ENCODE measurements at regions not wholly inside any gene's neighbourhood (a gene's known extent, or its start where the extent isn't known, plus 50 kb on each side); places are given as distances from the start of the nearest gene placed in this dataset.

DNA sequence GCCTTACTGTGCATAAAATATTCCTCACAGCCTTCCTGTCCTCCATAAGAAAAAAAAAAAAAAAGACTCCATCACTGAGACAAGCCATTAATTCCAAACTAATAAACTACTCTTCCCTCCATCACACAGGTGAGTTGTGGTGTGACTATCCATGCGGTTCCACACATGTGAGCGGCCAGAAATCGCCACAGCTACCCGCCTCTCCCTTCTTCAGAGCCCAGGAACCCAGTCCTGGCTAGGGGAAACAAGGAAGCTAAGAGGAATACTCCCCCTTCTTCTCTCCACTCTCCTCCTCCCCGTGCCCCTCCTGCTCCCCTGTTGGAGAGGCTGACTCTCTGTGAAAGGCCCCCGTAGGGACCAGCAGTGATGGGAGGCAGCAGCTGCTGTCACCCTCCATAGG lies 128.6 kb upstream of the ARID1B start:
- no peak for DNase-seq (ENCODE audit: low spot score)

DNA sequence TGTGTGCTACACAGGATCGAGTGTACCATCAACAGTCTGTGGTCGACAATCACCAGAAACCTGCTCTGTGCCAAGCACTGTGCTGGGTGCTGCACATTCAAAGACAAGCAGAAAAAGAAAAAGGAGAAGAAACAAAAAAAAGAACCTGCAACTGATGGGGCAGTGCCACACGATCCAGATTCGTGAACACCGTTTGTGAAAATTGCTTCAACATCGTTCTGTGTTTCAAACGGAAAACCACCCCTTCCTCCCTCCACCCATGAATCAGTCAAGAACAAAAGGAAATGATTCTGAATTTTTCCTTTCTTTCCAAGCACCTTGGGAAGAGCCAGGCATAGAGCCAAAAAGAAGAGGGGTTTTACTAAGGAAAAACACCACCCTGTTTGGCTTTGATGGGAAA lies 129.2 kb upstream of the ARID1B start:
- DNase-seq (ENCODE audit: low spot score) = no peak

DNA sequence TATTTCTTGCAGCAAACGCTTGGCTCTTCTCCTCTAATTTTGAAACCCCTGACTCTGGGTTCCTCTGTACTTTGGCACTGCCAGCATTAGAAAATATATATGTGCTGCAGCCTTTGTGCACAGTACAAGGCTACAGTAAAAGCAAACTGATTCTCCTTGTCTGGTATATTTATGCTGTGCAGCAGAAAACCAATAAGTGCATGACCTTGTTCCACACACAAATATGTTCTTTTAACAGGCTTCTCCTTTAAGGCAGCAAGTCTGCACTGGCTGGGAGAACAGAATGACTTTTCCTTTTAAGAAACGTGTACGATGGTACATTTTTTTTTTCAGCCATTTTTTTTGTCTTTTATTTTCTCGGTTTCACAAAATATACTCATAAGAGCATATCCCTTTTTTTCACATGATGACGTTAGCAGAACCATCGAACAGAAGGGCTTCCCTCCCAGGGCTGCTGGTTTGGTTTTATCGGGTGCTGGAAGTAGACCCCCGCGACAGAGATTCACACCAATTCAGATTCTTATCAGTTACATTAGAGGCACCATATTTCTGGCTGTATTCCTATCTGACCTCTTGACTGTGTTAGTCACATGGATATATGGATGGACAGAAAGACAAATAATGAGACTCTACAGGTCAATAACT lies 129.9 kb upstream of the ARID1B start:
- no peak for DNase-seq (ENCODE audit: low spot score)

DNA sequence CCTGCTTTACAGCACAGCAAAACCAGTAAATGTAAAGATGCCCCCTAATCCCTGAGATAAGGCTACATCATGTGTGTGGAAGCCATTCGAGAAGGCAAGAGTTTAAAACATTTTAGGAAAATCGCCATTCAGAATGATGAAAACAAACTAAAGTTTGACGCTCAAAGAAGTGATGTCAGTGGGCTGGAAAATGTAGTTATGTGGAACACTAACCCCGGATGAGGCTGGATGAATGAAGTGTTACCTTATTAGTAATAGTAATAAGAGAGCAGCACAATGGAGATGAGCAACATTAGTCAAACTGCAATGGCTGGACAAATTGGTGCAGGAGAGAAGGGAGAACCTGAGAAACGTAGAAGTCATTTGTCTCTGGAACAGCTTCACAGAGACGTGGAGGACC lies 130.7 kb upstream of the ARID1B start:
- no peak for DNase-seq (ENCODE audit: low spot score)

DNA sequence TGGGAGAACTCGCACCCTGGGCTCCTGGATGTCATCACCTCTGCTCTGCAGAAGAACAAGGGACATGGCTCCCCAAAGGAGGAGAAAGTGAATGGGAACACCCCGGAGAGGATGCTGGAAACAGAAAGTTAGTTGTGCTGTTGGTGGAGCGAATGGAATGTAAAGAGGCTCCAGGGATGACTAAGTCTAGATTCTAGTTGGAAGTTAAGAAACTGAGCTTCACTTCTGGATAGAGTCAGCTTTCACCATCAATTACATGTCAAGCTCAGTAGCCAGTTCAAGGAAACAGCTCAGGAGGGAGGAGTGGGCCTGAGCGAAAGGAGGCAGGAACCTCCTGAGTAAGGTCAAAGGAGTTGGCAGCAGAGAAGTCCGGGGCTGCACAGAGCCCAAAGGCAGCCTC lies 132.1 kb upstream of the ARID1B start:
- DNase-seq (ENCODE audit: low spot score) = peak; percentile 29

DNA sequence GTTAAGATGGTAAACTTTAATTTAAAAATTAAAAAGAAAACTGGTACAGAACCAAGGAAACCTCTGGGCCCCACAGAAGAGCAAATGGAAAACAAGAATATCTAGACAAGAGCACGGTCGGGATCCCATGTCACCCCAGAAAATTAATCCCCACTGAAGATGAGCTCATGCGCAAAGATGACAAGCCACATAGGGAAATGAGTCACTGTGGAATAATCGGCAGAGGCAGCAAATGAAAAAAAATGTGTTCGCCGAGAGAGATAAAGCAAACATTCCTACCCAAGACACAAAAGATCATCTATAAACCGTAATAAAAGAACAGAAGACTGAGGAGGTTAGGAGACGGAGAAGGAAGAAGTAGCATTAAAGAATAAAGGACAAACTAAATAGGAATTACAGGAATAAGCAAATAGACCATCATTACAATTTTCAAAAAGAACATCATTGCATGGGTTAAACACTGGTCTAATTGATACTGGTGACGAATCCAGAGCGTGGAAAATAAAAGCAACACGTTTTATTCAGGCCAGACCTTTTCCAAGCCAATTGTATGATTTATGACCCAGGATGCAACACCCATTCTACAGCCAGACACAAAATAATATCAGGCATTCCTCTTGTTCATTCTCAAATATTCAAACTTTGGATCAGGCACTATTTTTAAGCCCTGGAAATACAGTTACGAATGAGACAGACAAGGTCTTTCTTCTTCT lies 138.0 kb upstream of the ARID1B start:
- DNase-seq (ENCODE audit: low spot score) = no peak

DNA sequence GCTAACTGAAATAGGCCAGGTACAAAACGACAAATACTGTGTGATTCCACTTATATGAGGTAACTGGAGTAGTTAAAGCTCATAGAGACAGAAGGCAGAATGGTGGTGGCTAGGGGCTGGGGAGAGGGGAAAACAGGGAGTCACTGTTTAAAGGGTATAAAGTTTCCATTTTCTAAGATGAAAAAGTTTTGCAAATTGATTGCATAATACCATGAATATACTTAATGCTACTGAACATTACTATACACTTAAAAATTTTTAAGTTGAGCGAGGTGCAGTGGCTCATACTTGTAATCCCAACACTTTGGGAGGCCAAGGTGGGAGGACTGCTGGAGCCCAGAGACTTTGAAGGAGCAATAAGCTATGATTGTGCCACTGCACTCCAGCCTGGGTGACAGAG lies 138.6 kb upstream of the ARID1B start:
- no peak for DNase-seq (ENCODE audit: low spot score)

DNA sequence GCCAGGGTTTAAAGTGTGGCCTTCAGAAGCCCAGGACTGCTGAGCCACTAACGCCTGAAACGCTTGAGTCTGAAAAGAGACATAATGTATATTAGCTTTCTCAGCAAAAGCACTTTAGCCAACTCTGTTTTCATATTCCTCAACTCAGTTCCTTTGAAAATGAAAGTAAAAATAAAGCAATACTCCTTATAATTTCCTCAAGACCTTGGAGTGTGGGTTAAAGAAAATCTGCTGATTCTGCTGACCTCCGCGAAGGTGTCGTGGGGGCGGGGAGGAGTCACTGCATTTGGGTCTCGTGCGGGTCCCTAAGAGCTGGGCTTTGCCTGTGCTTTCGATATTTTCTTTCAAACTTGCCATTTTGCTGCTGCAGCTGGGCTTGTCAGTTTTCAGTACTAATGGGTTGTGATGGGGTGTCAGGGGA lies 142.2 kb upstream of the ARID1B start:
- DNase-seq (ENCODE audit: low spot score) = no peak

DNA sequence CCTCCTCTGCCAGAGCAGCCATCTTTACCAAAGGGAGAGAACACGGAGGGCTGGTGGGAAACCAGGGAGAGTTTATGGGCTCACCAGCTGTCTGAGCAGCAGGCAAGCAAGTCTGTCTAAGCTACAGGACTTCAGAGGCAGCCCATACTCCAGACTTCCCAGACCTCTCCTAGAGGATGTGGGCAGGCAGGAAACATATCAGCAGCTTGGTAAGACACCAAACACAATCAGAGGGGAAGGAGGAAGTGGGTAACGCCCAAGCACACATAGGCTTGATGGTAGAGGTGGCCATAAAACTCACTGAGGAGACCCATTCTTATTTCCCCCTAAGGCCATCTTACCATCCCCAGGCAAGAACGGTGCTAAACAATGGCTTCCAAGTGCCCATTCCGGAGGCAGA lies 143.1 kb upstream of the ARID1B start:
- DNase-seq (ENCODE audit: low spot score) = no peak

DNA sequence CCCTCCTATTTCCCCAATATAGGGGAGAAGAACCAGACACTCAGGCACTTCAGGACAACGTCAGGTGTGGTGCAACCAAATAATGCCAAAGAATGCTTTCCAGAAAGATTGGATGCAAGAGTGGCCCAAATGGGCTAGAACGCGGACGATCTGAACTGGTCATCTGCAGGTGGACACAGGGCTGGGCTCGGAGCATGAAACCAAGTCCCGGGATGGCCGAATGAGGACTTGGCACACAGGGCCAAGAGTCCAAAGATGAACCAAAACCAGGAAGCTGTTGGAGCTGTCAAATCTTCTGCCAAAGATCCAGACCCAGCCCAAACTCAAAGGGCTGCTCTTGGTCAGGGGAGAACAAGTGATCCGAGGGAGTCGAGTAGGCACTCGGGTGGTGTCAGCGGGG lies 143.9 kb upstream of the ARID1B start:
- DNase-seq (ENCODE audit: low spot score) = no peak

DNA sequence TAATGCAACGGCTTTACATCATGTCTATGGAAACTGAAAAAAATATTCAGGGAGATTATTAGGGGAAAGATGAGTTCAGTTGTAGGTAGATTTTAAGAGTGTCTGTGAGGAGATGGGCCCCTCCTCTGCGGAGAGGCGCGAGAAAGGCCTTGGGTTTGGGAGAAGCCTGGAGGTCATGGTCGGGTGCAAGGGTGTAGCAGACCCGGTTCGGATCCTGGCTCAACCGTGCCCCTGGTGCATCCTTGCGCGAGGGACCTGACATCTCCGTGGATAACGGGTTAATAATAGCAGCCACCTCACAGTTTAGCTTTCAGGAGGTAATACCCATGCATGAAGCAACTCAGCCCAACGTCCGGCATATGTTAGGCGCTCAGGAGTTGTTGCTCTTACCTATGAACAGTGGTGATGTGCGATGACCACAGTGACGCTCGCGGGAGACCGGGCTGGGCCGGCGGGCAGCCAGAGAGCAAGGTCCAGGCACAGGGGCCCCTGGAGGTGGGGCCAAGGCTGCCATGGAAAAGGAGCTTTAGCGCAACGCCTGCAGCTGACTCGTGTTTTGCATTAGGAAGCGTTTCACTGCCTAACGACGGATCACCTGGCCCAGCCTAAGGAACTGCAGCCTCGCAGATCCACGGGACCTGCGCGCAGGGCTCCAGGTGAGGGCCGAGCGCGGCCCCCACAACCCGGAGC lies 146.4 kb upstream of the ARID1B start:
- DNase-seq (ENCODE audit: low spot score) = no peak

DNA sequence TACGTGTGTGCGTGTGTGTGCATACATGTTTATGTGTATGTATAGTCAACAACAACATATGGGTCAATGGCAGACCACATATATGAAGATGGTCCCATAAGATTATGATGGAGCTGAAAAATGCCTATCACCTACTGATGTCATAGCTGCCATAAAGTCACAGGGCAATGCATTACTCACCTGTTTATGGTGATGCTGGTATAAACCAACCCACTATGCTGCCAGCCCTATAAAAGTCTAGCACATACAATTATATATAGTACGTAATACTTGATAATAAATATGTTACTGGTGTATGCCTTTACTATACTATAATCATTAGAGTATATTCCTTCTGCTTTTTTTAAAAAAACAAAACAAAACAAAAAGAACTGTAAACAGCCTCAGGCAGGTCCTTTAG lies 148.4 kb upstream of the ARID1B start:
- no peak for DNase-seq (ENCODE audit: low spot score)

DNA sequence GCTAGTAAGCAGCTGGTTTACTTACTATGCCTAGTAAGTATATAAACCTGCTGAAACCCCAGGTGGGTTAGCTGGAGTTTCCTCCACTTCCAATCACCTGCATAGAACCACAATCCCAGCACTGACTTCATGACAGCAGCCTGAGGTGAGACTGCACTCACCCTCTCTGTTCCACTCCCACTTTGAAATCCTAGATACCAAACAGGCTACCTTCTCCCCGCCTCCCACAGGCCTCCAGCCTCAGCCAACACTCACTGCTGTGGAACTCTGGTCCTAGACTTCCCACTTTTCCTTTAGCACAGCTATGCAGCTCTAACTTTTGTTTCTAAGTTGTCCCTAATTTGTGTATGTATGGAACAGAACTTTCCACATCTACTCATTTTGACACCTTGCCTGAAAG lies 149.7 kb upstream of the ARID1B start:
- DNase-seq (ENCODE audit: low spot score) = no peak

DNA sequence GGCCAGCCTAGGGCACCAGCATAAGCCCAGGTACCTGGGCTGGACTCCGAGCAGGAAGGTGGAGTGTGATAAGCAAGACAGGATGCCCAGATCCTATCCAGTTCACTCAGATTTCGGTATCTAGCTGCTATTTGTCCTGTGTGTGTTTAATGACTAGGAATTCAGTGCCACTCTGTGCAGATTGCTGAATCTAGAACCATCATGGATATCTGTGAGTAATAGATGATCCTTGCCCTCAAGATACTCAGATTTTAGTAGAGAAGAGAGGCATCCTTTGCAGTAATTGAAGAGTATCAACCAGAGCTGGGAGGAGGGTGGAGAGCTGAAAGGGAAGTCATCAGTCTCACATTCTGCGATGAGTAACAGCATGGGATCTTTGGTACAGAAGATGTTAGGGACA lies 155.0 kb upstream of the ARID1B start:
- no peak for DNase-seq (ENCODE audit: low spot score)

DNA sequence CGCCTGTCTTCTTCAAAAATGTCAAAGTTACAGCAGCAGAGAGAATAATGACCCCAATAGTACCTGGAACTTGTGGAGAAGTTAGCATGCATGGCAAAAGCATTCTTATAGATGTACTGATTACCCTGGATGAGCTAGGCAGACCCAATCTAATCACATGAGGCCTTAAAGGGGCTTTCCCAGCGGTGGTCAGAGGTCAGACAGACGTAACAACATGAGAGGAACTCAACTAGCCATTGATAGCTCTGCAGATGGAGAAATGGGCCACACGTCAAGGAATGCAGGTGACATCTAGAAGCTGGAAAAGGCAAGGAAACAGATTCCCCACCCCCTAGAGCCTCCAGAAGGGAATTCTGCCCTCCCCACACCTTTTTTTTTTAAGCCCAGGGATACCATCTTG lies 156.8 kb upstream of the ARID1B start:
- no peak for DNase-seq (ENCODE audit: low spot score)

DNA sequence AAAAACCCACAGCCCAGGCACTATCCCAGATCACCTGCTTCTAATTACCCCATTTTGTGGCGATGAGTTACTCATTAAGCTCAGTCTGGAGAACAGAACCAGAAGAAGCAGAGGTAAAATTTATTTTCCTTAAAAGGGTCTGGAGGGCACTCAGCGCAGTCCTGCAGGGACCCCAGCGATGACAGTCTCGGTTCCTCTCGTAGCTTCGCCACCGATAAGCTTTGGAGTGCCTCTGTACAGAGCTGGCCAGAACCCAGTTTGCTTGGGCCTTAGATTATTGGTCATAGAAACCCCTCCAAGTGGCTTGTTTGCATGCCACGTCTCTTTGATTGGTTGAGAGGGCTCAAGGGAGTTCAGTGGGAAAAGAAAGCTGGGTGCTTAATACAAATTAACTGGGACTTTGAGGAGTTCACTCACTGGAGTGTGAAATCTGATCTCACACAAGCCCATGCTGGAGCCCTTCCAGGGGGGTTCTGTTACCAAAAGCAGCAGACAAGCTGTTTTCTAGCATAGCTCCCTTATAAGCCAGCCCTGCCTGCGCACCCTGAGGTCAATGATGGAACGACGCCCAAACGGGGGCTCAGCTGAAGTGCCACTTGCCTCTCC lies 158.5 kb upstream of the ARID1B start:
- no peak for DNase-seq (ENCODE audit: low spot score)

DNA sequence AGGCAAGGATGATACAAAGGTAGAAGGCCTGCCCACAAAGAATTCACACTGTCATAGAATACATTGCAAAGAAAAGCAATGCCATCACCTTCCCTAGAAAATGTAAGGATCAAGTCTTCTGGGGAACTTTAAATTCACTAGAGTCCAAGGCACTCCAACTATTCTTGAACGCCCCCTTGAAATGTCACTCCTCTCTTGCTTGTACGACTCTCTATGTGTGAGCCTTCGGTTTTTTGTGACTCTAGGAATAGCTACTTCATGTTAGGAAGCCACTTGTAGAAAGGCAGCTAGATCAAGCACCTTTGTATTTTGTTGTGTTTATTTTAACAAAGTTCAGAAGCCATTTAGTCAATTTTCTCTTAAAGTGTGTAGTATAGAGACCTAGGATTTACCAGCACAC lies 159.2 kb upstream of the ARID1B start:
- DNase-seq (ENCODE audit: low spot score) = no peak

DNA sequence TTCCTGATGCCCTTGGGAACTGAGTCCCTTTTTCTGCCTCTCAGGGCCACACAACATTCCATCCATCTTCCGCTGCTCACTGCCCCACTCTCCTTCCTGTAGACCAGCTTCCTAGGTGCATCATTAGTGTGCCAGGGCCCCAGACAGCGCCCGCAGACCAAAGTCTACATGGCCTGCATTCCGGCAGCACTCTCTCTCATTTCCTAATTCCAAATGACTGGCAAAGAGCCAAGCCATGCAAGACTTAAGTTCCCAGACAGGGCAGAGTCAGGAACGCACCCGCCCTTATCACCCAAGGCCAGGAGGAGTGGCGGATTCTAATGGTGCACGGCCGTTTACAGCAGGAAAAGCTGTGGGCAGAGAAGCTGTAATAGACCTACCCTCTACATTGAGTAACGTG lies 159.8 kb upstream of the ARID1B start:
- peak; percentile 31 for DNase-seq (ENCODE audit: low spot score)

DNA sequence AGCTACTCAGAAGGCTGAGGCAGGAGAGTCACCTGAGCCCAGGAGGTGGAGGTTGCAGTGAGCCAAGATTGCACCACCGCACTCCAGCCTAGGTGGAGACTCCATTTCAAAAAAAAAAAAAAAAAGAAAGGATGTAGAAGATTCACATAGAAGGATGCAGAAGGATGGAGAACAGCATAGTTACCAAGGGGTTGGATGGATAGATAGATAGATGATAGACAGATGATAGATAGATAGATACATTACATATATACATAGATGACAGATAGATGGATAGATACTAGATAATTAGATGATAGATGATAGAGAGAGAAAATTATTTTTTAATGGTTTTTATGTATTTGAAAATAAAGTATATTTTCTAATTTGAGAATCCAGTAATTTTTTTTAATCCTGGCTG lies 160.7 kb upstream of the ARID1B start:
- DNase-seq (ENCODE audit: low spot score) = no peak

DNA sequence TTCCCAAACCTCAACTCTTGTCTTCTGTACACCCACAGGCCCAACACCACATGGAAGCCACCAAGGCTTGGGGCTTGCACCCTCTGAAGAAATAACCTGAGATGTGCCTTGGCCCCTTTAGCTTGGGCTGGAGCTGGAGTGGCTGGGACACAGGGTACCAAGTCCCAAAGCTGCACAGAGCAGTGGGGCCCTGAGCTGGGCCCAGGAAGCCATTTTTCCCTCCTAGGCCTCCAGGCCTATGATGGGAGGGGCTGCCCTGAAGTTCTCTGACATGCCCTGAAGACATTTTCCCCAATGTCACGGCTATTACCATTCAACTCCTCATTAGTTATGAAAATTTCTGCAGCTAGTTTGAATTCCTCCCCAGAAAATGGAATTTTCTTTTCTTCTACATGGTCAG lies 163.2 kb upstream of the ARID1B start:
- no peak for DNase-seq (ENCODE audit: low spot score)

DNA sequence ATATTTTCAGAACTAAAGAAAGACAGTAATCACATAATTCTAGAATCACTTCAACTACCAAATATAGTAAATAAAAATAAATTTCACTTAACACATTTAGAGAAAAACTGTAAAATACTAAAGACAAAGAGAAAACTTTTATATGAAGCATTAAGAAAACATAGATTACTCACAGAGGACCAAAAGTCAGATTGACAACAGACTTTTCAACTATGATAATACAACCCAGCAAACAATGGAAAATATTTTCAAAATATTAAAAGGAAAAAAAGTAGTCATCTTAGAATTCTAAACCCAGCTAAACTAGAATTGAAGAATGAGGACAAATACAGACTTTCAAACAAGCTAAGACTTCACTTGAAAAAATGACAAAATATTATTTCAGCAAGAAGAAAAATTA lies 164.8 kb upstream of the ARID1B start:
- DNase-seq (ENCODE audit: low spot score) = no peak

DNA sequence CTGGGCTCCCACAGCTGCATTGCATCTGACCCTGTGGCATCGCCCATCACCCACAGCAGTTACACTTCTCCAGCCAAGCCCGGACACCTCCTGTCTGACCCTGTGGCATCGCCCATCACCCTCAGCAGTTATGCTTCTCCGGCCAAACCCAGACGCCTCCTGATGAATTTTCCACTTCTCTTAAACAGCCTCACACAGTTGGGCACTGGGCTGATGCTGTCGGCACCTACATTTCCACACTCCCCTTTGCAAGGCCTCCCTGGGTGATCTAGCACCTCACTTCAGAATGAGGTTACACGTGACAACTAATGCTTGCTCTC lies 175.2 kb upstream of the ARID1B start:
- no peak for DNase-seq (ENCODE audit: low spot score)

Measured in GM03348 (cell line).